Endothelial cell (in vitro differentiated cells): ENCODE measurements at regions not wholly inside any gene's neighbourhood (a gene's known extent, or its start where the extent isn't known, plus 50 kb on each side); places are given as distances from the start of the nearest gene placed in this dataset.

Experiments
- DNase-seq: peaks from one replicate; pipeline ENCODE4 v3.0.0; 2021; ENCODE audit warnings: low spot score
- H3K27ac Mint-ChIP-seq: one replicate; pipeline ENCODE4 v1.8.0; 2021; ENCODE audit warnings: mixed read lengths, inconsistent platforms; ENCODE audit not compliant: unreplicated experiment
- H3K27me3 Mint-ChIP-seq: one replicate; pipeline ENCODE4 v1.8.0; 2021; ENCODE audit warnings: mild to moderate bottlenecking, moderate library complexity, mixed read lengths, inconsistent platforms; ENCODE audit not compliant: unreplicated experiment
- H3K36me3 Mint-ChIP-seq: one replicate; pipeline ENCODE4 v1.8.0; 2021; ENCODE audit warnings: mild to moderate bottlenecking, low read depth, mixed read lengths, inconsistent platforms; ENCODE audit not compliant: unreplicated experiment
- H3K4me1 Mint-ChIP-seq: one replicate; pipeline ENCODE4 v1.8.0; 2021; ENCODE audit warnings: mild to moderate bottlenecking, mixed read lengths, inconsistent platforms; ENCODE audit not compliant: unreplicated experiment
- H3K4me3 Mint-ChIP-seq: one replicate; pipeline ENCODE4 v1.8.0; 2021; ENCODE audit warnings: mild to moderate bottlenecking, mixed read lengths, inconsistent platforms; ENCODE audit not compliant: unreplicated experiment
- H3K9me3 Mint-ChIP-seq: one replicate; pipeline ENCODE4 v1.8.0; 2021; ENCODE audit warnings: mixed read lengths, inconsistent platforms; ENCODE audit not compliant: unreplicated experiment
- TF ChIP-seq, protein P1 (sequence below): fragments of 200-600 bp; sonication (generic); IDR thresholded peaks from one replicate; pipeline ENCODE4 v1.5.0; 2021; ENCODE audit warnings: antibody characterized with exemption; ENCODE audit not compliant: unreplicated experiment

DNA sequence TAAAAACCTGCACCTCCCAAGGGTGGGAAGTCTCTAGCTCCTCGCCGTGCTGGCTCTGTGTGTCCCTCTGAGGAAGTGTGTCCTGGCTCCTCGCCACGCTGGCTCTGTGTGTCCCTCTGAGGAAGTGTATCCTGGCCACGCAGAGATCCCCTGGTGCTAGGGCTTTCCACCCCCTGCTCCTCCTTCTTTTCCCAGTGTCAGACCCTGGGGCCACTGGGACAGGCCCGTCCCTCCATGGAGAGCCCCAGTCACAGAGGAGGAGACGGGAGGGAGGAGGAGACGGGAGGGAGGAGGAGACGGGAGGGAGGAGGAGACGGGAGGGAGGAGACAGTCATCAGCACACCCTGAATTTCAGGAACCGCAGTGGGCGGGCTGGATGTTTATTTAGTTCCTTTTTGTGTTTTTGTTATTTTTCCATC, 53.8 kb upstream of the HGFAC start:
- no peak for DNase-seq

DNA sequence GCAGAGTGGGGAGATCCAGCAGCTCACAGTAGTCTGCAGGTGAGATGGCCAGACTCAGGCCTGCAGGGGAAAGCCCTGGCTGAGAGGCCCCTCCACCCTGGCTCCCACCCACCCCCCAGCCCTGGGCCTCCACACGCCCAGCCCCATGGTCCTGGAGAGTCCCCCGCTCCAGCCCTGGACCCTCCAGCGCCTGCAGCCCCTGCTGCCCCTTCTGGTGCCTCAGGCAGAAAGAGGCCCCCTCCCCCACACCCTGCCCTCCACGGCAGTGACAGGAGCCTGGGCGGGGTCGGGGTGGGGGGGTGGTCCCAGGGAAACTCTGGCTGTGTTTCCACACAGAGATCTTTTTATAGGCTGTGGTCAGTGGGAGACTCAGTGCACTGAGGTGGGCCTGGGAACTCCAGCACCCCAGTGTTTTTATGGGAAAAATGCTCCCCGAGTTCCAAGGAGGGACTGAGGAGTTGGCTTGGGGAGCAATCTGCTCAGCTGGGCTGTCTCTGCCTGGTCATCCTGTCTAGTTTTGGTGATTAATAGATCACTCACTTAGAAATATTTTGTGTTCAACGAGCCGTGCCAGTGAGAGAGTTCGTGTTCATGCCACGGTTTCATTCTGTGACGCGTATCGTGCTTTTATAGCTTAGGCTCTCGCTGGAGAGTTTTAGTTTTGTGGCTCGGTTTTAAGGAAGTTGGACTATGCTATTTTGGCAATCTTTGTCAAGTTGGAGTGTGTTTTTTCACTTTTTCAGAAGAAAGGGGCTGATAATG, 53.1 kb upstream of the HGFAC start:
- Mint-ChIP-seq H3K9me3 (no peaks in the 10 kb centered on the region), H3K36me3 (peaks cover 11% of the 10 kb centered on the region), H3K27ac (peak overlapping the region; percentile 6), H3K27me3 (peaks cover 8% of the 10 kb centered on the region), H3K4me1 (peaks cover 50% of the 10 kb centered on the region), H3K4me3 (peak overlapping the region; percentile 48)
- TF ChIP-seq, protein P1, sequence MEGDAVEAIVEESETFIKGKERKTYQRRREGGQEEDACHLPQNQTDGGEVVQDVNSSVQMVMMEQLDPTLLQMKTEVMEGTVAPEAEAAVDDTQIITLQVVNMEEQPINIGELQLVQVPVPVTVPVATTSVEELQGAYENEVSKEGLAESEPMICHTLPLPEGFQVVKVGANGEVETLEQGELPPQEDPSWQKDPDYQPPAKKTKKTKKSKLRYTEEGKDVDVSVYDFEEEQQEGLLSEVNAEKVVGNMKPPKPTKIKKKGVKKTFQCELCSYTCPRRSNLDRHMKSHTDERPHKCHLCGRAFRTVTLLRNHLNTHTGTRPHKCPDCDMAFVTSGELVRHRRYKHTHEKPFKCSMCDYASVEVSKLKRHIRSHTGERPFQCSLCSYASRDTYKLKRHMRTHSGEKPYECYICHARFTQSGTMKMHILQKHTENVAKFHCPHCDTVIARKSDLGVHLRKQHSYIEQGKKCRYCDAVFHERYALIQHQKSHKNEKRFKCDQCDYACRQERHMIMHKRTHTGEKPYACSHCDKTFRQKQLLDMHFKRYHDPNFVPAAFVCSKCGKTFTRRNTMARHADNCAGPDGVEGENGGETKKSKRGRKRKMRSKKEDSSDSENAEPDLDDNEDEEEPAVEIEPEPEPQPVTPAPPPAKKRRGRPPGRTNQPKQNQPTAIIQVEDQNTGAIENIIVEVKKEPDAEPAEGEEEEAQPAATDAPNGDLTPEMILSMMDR: no peak
- DNase-seq: no peak

More for the DNA sequence above, 53.8 kb upstream of the HGFAC start:
- peaks cover 50% of the 10 kb centered on the region for H3K4me1 Mint-ChIP-seq
- TF ChIP-seq, protein P1: no peak
- H3K27me3 Mint-ChIP-seq: peaks cover 8% of the 10 kb centered on the region
- peaks cover 11% of the 10 kb centered on the region for H3K36me3 Mint-ChIP-seq
- no peak overlapping the region for H3K27ac Mint-ChIP-seq
- no peaks in the 10 kb centered on the region for H3K9me3 Mint-ChIP-seq
- H3K4me3 Mint-ChIP-seq: no peak overlapping the region

DNA sequence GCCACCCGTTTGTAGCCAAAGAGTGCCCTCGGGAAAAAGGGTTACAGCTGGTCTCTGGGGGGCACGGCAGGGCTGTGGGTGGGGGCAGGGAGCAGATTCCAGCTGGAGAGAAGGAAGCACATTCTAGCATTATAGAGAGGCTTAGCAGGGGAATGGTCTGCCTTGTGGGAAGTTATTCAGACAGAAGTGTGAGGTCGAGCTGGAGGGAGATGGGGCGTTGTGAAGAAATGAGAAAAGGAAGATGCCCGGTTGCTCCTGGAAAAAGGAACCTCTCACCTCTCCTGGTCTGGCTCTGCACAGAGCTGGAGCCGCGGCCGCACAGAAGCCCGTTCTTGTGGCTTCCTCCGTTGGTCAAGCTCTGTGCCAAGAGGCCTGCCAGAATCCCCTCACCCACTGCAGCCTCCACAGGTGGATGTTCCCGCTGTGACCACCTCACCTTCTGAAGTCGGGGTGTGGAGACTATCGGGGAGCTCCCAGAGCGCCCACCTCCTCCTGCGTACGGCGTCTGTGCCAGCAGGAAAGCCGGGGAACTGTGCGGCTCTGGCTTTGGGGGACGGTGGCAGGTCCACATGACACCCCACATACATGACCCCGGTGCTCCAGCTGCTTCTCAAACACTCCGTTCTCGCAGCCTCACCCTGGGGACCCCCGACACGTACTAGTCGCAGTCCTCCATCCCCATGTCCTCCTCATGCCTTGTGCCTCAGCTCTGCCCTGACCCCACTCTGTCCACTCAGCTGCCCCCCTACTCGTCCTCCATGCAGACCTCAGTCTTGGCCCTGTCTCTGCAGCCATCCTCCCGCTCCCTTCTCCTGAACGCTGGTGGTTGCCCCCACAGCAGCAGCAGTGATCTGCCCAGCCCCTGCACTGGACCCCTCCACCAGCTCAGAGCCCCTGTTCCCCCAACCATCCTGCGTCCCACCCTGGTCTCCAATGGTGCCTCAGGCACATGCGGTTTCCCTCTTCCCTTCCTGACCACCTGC, 52.2 kb upstream of the HGFAC start:
- DNase-seq: no peak
- TF ChIP-seq, protein P1: no peak
- H3K9me3 Mint-ChIP-seq: no peaks in the 10 kb centered on the region
- peaks cover 11% of the 10 kb centered on the region for H3K36me3 Mint-ChIP-seq
- H3K27me3 Mint-ChIP-seq: peaks cover 9% of the 10 kb centered on the region
- H3K4me1 Mint-ChIP-seq: peaks cover 46% of the 10 kb centered on the region
- peak overlapping the region; percentile 6 for H3K27ac Mint-ChIP-seq
- peak overlapping the region; percentile 48 for H3K4me3 Mint-ChIP-seq

DNA sequence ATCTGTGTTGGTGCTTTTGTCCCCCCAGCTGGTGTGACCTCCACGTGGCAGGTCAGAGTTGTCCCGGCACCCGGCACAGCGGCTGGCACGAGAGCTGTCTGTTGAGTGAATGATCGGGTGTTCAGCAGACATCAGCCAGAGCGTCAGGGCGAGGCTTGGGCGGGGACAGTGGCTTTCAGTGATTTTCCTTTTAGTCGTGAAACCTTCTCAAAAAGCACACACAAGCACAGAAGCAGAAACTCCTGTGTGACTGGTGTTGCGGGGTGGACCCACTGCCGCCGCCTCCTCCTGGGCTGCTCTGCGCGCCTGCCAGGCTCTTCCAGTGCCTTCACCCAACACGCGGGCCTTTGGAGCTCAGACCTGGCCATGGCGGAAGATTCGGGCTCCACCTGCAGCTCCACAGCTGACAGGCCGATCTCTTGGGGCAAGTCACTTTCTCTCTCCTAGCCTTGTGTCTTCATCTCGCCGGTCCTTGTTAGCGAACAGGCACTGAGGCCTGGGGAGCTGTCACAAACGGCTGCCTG, 51.4 kb upstream of the HGFAC start:
- H3K27me3 Mint-ChIP-seq: peaks cover 9% of the 10 kb centered on the region
- H3K36me3 Mint-ChIP-seq: peaks cover 14% of the 10 kb centered on the region
- DNase-seq: no peak
- H3K27ac Mint-ChIP-seq: no peak overlapping the region
- no peak overlapping the region for H3K4me3 Mint-ChIP-seq
- H3K9me3 Mint-ChIP-seq: no peaks in the 10 kb centered on the region
- H3K4me1 Mint-ChIP-seq: peaks cover 41% of the 10 kb centered on the region
- TF ChIP-seq, protein P1: no peak
